ENCODE measurements at regions not wholly inside any gene's neighbourhood (a gene's known extent, or its start where the extent isn't known, plus 50 kb on each side); places are given as distances from the start of the nearest gene placed in this dataset.

GRCh38 chr21:21712748-21713520 lies 714.7 kb downstream of the NCAM2 start:
- no peak for TF ChIP-seq NRF1 (IDR thresholded peaks at IDR 0.05; ENCODE audit: low read depth, low read length)
- TF ChIP-seq CTCF (IDR thresholded peaks at IDR 0.05) = no peak
- TF ChIP-seq POLR2AphosphoS5 (IDR thresholded peaks at IDR 0.05; ENCODE audit: low read depth, low read length) = no peak
- TF ChIP-seq JUND (IDR thresholded peaks at IDR 0.05) = peak; percentile 51
- TF ChIP-seq YY1 (IDR thresholded peaks at IDR 0.05; ENCODE audit: low read depth) = no peak
- peak in 1 of 2 experiments; percentile 54; a peak in 1 of 4 replicates for TF ChIP-seq EP300 (IDR thresholded peaks at IDR 0.05; ENCODE audit: borderline replicate concordance in 1 of 2, low read depth in 1 of 2, low read length in 1 of 2)
- no peak for TF ChIP-seq GATA2 (CRISPR knock-in tag; IDR thresholded peaks at IDR 0.05)
- TF ChIP-seq ELF1 (IDR thresholded peaks at IDR 0.05) = no peak
- no peak for TF ChIP-seq SMC3 (IDR thresholded peaks at IDR 0.05; ENCODE audit: low read depth, low read length)
- TF ChIP-seq TAF1 (IDR thresholded peaks at IDR 0.05; ENCODE audit: borderline replicate concordance, low read depth, low read length) = no peak

All from SK-N-SH (cell line).